ENCODE measurements at regions not wholly inside any gene's neighbourhood (a gene's known extent, or its start where the extent isn't known, plus 50 kb on each side); places are given as distances from the start of the nearest gene placed in this dataset.
"Not testable (repeated sequence)": the region's sequence is repeated elsewhere in the genome, so short reads cannot be mapped to it uniquely, and the experiment has no call there.

- POLR2A ChIA-PET (ENCODE audit: unreplicated experiment): no interaction called here
- dilution Hi-C loops (cut with HindIII; ENCODE audit: low sequenced_read_pairs, unreplicated experiment): no loop called here
- Histone ChIP-seq H4K8ac (ENCODE audit: low read depth in 2 of 2, low read length in 2 of 2) (no peak overlapping the region), H2AK9ac (replicated peaks; ENCODE audit: low read depth, low read length, poor library complexity) (no peak overlapping the region), H3K79me1 (ENCODE audit: low read depth in 1 of 2, low read length in 2 of 2) (no peaks in the 10 kb centered on the region), H3K4ac (ENCODE audit: low read depth, low read length) (no peak overlapping the region), H2BK15ac (ENCODE audit: low read depth, low read length) (no peak overlapping the region), H3K27me3 (ENCODE audit: control insufficient read depth, insufficient read depth, low read length) (no peaks in the 10 kb centered on the region), H3K4me3 (ENCODE audit: insufficient read depth, low read depth, low read length) (no peak overlapping the region), H3K23ac (ENCODE audit: low read depth, low read length) (no peak overlapping the region), H3K4me2 (ENCODE audit: low read depth, low read length) (no peak overlapping the region), H3K27ac (ENCODE audit: insufficient read depth, low read length) (no peak overlapping the region), H3K9me3 (ENCODE audit: control insufficient read depth, insufficient read depth, low read length) (no peaks in the 10 kb centered on the region), H3K56ac (ENCODE audit: extremely low read depth, insufficient read depth, low read length) (no peak overlapping the region), H2AK5ac (ENCODE audit: low read depth, low read length) (no peak overlapping the region), H3K4me1 (ENCODE audit: control insufficient read depth, insufficient read depth, low read length) (no peaks in the 10 kb centered on the region), H3K18ac (ENCODE audit: low read depth, low read length) (no peak overlapping the region), H4K5ac (ENCODE audit: low read depth, low read length) (no peak overlapping the region), H3K14ac (replicated peaks; ENCODE audit: low read depth, low read length) (no peak overlapping the region), H4K91ac (ENCODE audit: insufficient read depth, low read depth, low read length) (no peak overlapping the region), H2BK120ac (ENCODE audit: low read depth, low read length) (no peak overlapping the region), H2AFZ (replicated peaks; ENCODE audit: low read length, poor library complexity) (no peak overlapping the region), H4K20me1 (ENCODE audit: insufficient read depth, low read length) (no peaks in the 10 kb centered on the region), H3K36me3 (ENCODE audit: control insufficient read depth, insufficient read depth, low read length) (no peaks in the 10 kb centered on the region), H3K9me1 (ENCODE audit: insufficient read depth, low read length) (no peaks in the 10 kb centered on the region), H3K9ac (ENCODE audit: low read depth, low read length) (no peak overlapping the region), H2BK5ac (ENCODE audit: low read depth, low read length, poor library complexity, severe bottlenecking) (no peak overlapping the region), H2BK20ac (ENCODE audit: low read depth, low read length) (no peak overlapping the region)
- in situ Hi-C loops (cut with MboI; ENCODE audit: low sequenced_read_pairs): loop anchor here (25.0 kb wide), 1 partner anchor 1574 kb away; the partner anchor contains the start of gene NBDY
- no peak for DNase-seq
- ATAC-seq (ENCODE audit: low read depth): no peak
- intact Hi-C loops (cut with micrococcal nuclease): loop anchor here (5.0 kb wide), 1 partner anchor 356 kb away; the partner anchor contains the start of gene MAGED2
- CTCF ChIA-PET: no interaction called here
- WGBS, 2 experiments (ENCODE audit: extremely low coverage in 2 of 2, insufficient read length in 1 of 2): no CpG with 5 or more reads among the region's 3 CpGs
- TF ChIP-seq CHD1 (IDR thresholded peaks at IDR 0.05; ENCODE audit: low read depth, low read length) (no peak), BHLHE40 (IDR thresholded peaks at IDR 0.05; ENCODE audit: low read depth, low read length) (no peak), MAZ (IDR thresholded peaks at IDR 0.05; ENCODE audit: borderline replicate concordance, low read depth, low read length) (no peak)
- BruUV-seq (replicated peaks): no TSS peak
These were observed 57.0 kb upstream of the PAGE5 start for GRCh38 chrX:55163171-55163570.

DNA sequence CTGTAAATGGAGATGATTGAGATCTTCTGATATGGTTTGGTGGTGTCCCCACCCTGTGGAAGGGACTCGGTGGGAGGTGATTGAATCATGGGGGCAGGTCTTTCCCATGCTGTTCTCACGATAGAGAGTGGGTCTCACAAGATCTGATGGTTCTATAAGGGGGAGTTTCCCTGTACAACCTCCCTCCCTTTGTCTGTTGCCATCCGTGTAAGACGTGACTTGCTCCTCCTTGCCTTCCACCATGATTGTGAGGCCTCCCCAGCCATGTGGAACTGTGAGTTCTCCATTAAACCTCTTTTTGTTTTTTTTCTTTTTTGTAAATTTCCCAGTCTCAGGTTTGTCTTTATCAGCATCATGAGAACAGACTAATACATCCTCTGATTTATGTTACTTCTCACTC lies 55.1 kb upstream of the PAGE5 start:
- H4K91ac ChIP-seq (ENCODE audit: insufficient read depth, low read depth, low read length); H2BK5ac ChIP-seq (ENCODE audit: low read depth, low read length, poor library complexity, severe bottlenecking); BruUV-seq (replicated peaks); H2BK15ac ChIP-seq (ENCODE audit: low read depth, low read length); ATAC-seq (ENCODE audit: low read depth); H2BK120ac ChIP-seq (ENCODE audit: low read depth, low read length); H3K4me1 ChIP-seq (ENCODE audit: control insufficient read depth, insufficient read depth, low read length); H2AK9ac ChIP-seq (replicated peaks; ENCODE audit: low read depth, low read length, poor library complexity); CTCF ChIA-PET; H3K4me3 ChIP-seq (ENCODE audit: insufficient read depth, low read depth, low read length); H3K18ac ChIP-seq (ENCODE audit: low read depth, low read length); H4K8ac ChIP-seq (ENCODE audit: low read depth in 2 of 2, low read length in 2 of 2); H3K9me3 ChIP-seq (ENCODE audit: control insufficient read depth, insufficient read depth, low read length); H3K36me3 ChIP-seq (ENCODE audit: control insufficient read depth, insufficient read depth, low read length); H3K9me1 ChIP-seq (ENCODE audit: insufficient read depth, low read length); H3K9ac ChIP-seq (ENCODE audit: low read depth, low read length); H3K14ac ChIP-seq (replicated peaks; ENCODE audit: low read depth, low read length); H2AFZ ChIP-seq (replicated peaks; ENCODE audit: low read length, poor library complexity); H3K4me2 ChIP-seq (ENCODE audit: low read depth, low read length); H4K5ac ChIP-seq (ENCODE audit: low read depth, low read length); H3K27ac ChIP-seq (ENCODE audit: insufficient read depth, low read length); H3K56ac ChIP-seq (ENCODE audit: extremely low read depth, insufficient read depth, low read length); H4K20me1 ChIP-seq (ENCODE audit: insufficient read depth, low read length); H3K23ac ChIP-seq (ENCODE audit: low read depth, low read length); H2BK20ac ChIP-seq (ENCODE audit: low read depth, low read length); DNase-seq; intact Hi-C loops (cut with micrococcal nuclease); H2AK5ac ChIP-seq (ENCODE audit: low read depth, low read length); H3K4ac ChIP-seq (ENCODE audit: low read depth, low read length); POLR2A ChIA-PET (ENCODE audit: unreplicated experiment); H3K27me3 ChIP-seq (ENCODE audit: control insufficient read depth, insufficient read depth, low read length); H3K79me1 ChIP-seq (ENCODE audit: low read depth in 1 of 2, low read length in 2 of 2); dilution Hi-C loops (cut with HindIII; ENCODE audit: low sequenced_read_pairs, unreplicated experiment): not testable (repeated sequence)
- WGBS, 2 experiments (ENCODE audit: extremely low coverage in 2 of 2, insufficient read length in 1 of 2): no CpG with 5 or more reads among the region's 4 CpGs
- in situ Hi-C loops (cut with MboI; ENCODE audit: low sequenced_read_pairs): loop anchor here (25.0 kb wide), 1 partner anchor 1572 kb away; the partner anchor contains the start of gene NBDY

Data from IMR-90 (cell line).